Hematopoietic multipotent progenitor cell treated with erythropoietin and hydrocortisone succinate and interleukin-3 and kit ligand, for 17 days (in vitro differentiated cells): ENCODE measurements at regions not wholly inside any gene's neighbourhood (a gene's known extent, or its start where the extent isn't known, plus 50 kb on each side); places are given as distances from the start of the nearest gene placed in this dataset.
"Not testable (repeated sequence)": the region's sequence is repeated elsewhere in the genome, so short reads cannot be mapped to it uniquely, and the experiment has no call there.

Experiments
- DNase-seq: peaks from one replicate; pipeline ENCODE4 v3.0.0-alpha.2; 2015; ENCODE audit warnings: low spot score

- DNase-seq = no peak
Observed at GRCh38 chr2:146786396-146786795, 1058.4 kb upstream of the ACVR2A start.

DNA sequence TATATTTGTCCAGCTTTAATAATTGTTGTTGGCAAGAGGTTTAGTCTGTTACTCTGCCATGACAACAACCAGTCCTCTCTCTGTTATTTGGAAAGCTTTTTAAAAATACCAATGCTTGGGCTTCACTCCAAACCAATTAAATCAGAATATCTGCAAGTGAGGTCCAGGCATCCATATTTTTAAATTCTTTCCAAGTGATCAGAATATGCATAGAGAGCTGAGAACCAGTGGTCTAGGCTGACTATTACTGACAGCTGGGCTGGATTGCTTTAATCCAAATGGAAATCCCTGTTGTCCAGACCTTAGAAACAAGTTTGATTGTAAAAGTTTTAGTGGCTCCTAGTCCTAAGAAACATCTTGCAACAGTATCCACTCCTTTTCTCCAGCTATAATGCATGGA, 1059.7 kb upstream of the ACVR2A start:
- no peak for DNase-seq

- no peak for DNase-seq
Observed at GRCh38 chr2:146784602-146785001, 1060.2 kb upstream of the ACVR2A start.

- no peak for DNase-seq
Observed at GRCh38 chr2:146777181-146777580, 1067.6 kb upstream of the ACVR2A start.

- no peak for DNase-seq
Observed at GRCh38 chr2:146776596-146776995, 1068.2 kb upstream of the ACVR2A start.

DNA sequence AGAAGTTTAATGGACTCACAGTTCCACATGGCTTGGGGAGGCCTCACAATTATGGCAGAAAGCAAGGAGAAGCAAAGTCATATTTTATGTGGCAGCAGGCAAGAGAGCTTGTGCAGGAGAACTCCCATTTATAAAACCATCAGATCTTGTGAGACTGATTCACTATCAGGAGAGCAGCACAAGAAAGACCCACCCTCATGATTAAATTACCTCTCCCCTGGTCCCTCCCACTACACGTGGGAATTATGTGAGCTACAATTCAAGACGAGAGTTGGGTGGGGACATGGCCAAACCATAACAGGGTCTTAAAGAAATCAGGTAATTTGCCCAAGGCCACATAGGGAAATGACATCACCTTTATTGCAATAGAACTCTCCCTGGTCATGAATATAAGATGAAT, 1073.3 kb upstream of the ACVR2A start:
- no peak for DNase-seq

DNA sequence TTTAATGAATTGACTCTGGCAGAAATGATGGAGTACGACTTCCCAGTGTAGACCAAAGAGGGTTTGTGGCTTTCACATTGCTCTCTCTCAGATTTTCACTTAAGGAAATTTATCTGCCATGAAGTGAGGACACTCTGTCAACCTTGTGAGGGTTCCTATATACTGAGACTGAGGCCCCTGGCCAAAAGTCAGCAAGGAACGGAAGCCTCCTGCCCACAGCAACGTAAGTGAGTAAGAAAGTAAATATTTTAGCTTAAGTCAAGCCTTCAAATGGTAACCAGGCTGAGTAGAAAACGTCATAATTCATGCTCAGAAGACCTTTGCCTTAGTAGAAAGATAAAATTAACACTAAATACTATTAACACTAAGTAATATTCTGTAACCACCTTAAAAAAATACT, 1080.5 kb upstream of the ACVR2A start:
- no peak for DNase-seq

- DNase-seq = no peak
Observed at GRCh38 chr2:146762786-146763185, 1082.0 kb upstream of the ACVR2A start.

GRCh38 chr2:146754606-146755005, 1090.2 kb upstream of the ACVR2A start:
- DNase-seq = no peak

- no peak for DNase-seq
Observed at GRCh38 chr2:146748046-146748445, 1096.8 kb upstream of the ACVR2A start.

GRCh38 chr2:146741260-146741659, 1103.6 kb upstream of the ACVR2A start:
- no peak for DNase-seq

- DNase-seq = no peak
Observed at GRCh38 chr2:146734821-146735190, 1110.0 kb upstream of the ACVR2A start.

DNA sequence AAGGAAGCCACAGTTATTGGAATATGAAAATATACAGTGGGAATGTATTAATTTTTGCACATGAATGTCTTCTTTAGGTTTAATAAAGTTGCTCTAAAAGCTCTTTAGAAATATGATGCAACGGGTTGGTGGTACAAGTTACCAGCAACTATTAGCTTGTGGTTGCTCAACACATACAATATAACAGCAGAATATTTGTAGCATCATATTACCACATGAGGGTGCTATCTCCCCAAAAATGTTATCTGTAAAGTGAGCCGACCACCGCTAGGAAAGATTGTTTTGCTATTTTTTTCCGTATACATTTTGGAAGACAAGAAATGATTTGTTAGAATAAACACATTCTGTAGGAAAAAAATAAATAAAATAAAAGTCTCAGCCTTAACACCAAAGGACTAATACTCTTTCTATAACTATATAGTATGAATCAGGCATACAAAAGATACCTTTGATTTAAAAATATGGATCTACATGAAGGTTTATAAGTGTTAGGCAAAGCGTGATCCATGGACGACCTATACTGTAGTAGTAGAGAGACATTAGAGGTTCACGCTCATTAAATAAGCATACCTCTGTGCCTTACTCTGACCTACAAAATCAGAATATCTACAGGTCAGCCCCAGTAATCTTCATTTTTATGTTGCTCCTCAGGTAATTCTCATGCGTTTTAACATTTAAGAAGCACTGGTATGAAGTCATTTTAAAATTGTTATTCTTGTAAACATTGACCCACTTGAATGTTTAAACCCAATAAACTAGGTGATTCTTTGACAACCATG, 1110.6 kb upstream of the ACVR2A start:
- DNase-seq = no peak

DNA sequence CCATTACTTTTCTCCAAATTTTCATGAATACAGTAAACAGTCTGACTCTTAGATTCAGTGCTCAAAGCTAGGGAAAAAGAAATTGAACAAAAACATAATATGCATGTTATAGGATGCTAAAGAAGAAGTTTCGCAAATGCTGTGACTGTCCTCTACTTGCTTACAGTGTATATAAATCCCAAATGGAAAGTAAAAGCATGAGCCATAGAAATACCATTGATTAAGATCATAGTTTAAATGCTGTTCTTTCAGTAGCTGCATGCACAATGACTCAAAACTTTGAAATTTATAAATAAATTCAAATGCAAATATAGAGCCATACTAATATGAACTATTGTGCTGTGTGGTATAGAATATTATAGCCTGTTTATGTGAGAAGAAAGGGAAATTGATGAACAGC, 1113.9 kb upstream of the ACVR2A start:
- DNase-seq = no peak

DNA sequence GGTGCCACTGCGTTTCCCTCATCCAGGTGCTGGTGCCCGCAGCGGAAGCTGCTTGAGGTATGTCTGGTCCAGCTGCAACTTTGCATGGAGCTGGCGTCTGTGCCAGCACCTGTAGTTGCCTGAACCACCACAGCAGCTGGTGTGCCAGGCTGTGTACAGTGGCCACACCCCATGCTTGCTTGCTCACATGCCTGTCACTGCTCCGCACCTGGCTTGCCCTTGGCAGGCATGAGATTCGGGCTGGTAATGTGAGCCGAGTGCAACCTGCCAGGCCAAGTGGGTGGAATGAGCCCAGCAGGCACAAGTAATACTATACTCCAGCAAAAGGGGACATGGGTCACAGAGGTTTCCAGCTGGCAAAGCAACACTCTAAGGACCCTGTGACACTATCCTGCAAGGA, 1123.3 kb upstream of the ACVR2A start:
- DNase-seq = no peak

DNA sequence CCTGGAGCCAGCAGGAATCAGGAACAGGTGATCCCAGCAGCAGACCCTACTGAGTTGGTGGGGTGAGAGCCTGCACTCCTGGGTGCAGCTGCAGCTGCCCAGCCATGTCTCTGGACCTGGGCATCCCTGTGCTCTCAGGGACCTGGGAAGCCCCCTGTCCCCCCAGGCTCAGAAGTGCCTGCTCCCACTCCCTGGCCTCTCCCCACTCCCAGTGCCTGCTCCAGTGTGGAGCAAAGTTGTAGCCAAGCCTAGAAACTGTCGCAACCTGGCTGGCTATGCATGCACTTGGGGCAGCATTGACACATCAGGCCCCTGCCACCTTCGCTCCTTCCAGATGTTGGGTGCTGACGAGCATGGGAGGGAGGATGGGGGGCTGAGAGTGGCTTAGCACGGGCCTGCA, 1124.7 kb upstream of the ACVR2A start:
- no peak for DNase-seq

DNA sequence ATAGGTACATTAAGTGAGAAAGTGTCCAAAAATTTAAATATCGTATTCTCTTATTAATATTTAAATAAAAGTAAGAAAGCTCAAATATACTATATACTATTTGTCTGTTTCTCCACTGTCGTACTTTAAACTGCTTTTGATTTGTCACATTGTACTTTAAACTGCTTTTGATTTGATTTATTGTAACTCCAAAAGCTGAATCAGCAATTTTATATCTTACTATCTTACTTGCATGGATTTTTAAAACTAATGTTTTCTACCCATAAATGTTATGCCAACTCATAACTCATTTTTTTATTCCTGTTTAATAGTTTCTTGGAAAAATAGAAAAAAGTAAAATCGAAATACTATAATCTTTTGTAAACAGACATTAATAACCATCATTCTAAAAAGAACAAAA, 1128.2 kb upstream of the ACVR2A start:
- DNase-seq = no peak

DNA sequence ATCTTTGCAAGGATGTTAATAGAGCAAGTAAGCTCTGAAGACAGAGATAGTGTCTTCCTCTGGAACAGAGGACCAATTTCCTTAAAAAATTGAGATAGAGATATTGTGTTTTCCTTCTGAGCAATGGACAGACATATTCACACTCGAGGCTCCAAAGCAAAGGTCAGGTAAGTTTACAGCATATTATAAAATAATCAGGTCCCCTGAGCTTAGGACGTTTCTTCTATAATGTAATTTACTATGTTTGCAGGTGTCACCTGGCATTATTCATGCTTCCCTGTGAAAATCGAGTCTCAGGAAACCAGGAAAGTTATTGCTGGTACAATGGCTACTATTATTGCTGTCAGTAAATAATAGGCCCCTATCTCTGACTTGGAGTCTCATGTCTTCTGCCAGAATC, 1135.8 kb upstream of the ACVR2A start:
- no peak for DNase-seq

GRCh38 chr2:146701183-146701582, 1143.6 kb upstream of the ACVR2A start:
- no peak for DNase-seq

GRCh38 chr2:146697307-146697706, 1147.5 kb upstream of the ACVR2A start:
- no peak for DNase-seq

DNA sequence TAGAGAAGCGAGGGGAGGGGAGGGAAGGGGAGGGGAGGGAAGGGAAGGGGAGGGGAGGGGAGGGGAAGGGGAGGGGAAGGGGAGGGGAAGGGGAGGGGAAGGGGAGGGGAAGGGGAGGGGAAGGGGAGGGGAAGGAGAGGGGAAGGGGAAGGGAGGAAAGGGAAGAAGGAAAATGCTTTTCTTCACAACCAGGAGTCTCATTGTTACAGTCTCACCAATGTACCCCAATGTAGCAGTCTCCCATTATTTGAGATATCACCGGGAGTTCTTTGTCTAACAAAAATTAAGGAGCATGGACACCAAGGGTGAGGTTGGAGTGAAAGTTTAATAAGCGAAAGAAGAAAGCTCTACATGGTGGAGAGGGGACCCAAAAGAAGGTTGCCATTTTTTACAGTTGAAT, 1148.0 kb upstream of the ACVR2A start:
- not testable (repeated sequence) for DNase-seq

DNA sequence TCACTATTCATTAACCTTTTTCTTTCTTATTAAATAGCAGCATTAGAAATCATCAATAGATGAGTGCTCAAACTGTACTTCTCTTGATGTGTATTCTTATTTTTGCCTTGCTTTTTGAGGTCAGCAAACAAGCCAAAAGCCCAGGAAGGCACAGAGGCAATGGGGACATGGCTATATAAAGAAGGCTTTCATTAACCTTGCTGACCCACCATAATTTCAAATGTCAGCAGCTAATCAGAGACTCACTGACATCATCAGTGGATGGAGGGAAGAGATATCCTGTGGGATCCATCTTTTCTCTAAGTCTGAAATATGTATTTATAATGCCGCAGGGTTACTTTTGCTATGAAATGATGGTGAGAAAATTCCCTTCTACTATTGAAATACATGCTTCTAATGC, 1162.8 kb upstream of the ACVR2A start:
- DNase-seq = no peak

GRCh38 chr2:146678516-146678915, 1166.3 kb upstream of the ACVR2A start:
- no peak for DNase-seq

DNA sequence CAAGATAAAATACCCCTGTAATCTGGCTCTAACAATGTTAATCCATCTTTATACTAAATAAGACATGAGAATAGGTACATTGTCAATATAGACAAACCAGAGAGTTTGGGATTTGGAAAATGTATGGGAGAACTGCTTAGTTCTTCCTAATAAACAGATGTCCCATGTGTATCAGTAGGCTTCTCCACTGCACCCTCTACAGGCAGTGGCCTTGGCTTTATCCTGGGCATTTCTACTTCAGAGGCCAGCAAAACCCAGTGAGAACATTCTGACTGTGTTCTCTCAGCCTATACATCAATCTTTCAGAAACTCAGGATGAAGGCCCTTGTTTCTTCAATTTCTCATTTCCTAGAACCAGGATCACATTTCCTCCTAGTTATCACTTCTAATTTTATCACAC, 1167.5 kb upstream of the ACVR2A start:
- DNase-seq = no peak

- no peak for DNase-seq
Observed at GRCh38 chr2:146669735-146670134, 1175.1 kb upstream of the ACVR2A start.
